ENCODE measurements at regions not wholly inside any gene's neighbourhood (a gene's known extent, or its start where the extent isn't known, plus 50 kb on each side); places are given as distances from the start of the nearest gene placed in this dataset.
"Not testable (repeated sequence)": the region's sequence is repeated elsewhere in the genome, so short reads cannot be mapped to it uniquely, and the experiment has no call there.

- in situ Hi-C loops (cut with MboI; ENCODE audit: low sequenced_read_pairs in 4 of 4): no loop called here
- no peak overlapping the region for H3K27ac ChIP-seq
- ATAC-seq (no peak), DNase-seq (no peak)
- H3K27me3 ChIP-seq: no peaks in the 10 kb centered on the region
- H3K4me3 ChIP-seq: no peak overlapping the region
- no peaks in the 10 kb centered on the region for H3K9me3 ChIP-seq
- no peaks in the 10 kb centered on the region for H3K36me3 ChIP-seq
- intact Hi-C loops (cut with DNase I; ENCODE audit: low total_unique reads): no loop called here
- H3K4me1 ChIP-seq: no peaks in the 10 kb centered on the region
- TF ChIP-seq POLR2A (IDR thresholded peaks at IDR 0.05) (no peak), CTCF (IDR thresholded peaks at IDR 0.05 in 4 of 5, conservative IDR thresholded peaks at IDR 0.05 in 1 of 5) (no peak)
These were observed 869.9 kb upstream of the AMELY start for GRCh38 chrY:7781501-7781900.

- ATAC-seq; intact Hi-C loops (cut with DNase I; ENCODE audit: low total_unique reads); in situ Hi-C loops (cut with MboI; ENCODE audit: low sequenced_read_pairs in 4 of 4); H3K4me3 ChIP-seq; DNase-seq; H3K9me3 ChIP-seq; H3K27ac ChIP-seq; H3K27me3 ChIP-seq; H3K4me1 ChIP-seq; H3K36me3 ChIP-seq: not testable (repeated sequence)
These were observed 863.9 kb upstream of the AMELY start for GRCh38 chrY:7775436-7775835.

GRCh38 chrY:7771771-7772170, 860.2 kb upstream of the AMELY start:
- ATAC-seq (no peak), DNase-seq (no peak)
- in situ Hi-C loops (cut with MboI; ENCODE audit: low sequenced_read_pairs in 4 of 4): no loop called here
- Histone ChIP-seq H3K4me1 (no peaks in the 10 kb centered on the region), H3K9me3 (no peaks in the 10 kb centered on the region), H3K27me3 (no peaks in the 10 kb centered on the region), H3K4me3 (no peak overlapping the region), H3K36me3 (no peaks in the 10 kb centered on the region), H3K27ac (no peak overlapping the region)
- no peak for TF ChIP-seq POLR2A (IDR thresholded peaks at IDR 0.05)
- no peak for TF ChIP-seq CTCF (IDR thresholded peaks at IDR 0.05 in 4 of 5, conservative IDR thresholded peaks at IDR 0.05 in 1 of 5)
- intact Hi-C loops (cut with DNase I; ENCODE audit: low total_unique reads): no loop called here

- no peaks in the 10 kb centered on the region for H3K4me1 ChIP-seq
- ATAC-seq (no peak), DNase-seq (no peak)
- intact Hi-C loops (cut with DNase I; ENCODE audit: low total_unique reads) (no loop called here), in situ Hi-C loops (cut with MboI; ENCODE audit: low sequenced_read_pairs in 4 of 4) (no loop called here)
- TF ChIP-seq CTCF (IDR thresholded peaks at IDR 0.05 in 4 of 5, conservative IDR thresholded peaks at IDR 0.05 in 1 of 5) (no peak), POLR2A (IDR thresholded peaks at IDR 0.05) (no peak)
- H3K27me3 ChIP-seq: no peaks in the 10 kb centered on the region
- H3K9me3 ChIP-seq: no peaks in the 10 kb centered on the region
- no peaks in the 10 kb centered on the region for H3K36me3 ChIP-seq
- H3K4me3 ChIP-seq: no peak overlapping the region
- no peak overlapping the region for H3K27ac ChIP-seq
These were observed 858.3 kb upstream of the AMELY start for GRCh38 chrY:7769790-7770375.

- no peaks in the 10 kb centered on the region for H3K4me1 ChIP-seq
- no peak overlapping the region for H3K4me3 ChIP-seq
- H3K27ac ChIP-seq: no peak overlapping the region
- intact Hi-C loops (cut with DNase I; ENCODE audit: low total_unique reads): no loop called here
- H3K9me3 ChIP-seq: no peaks in the 10 kb centered on the region
- ATAC-seq (no peak), DNase-seq (no peak)
- TF ChIP-seq POLR2A (IDR thresholded peaks at IDR 0.05): no peak
- TF ChIP-seq CTCF (IDR thresholded peaks at IDR 0.05 in 4 of 5, conservative IDR thresholded peaks at IDR 0.05 in 1 of 5): no peak
- no peaks in the 10 kb centered on the region for H3K27me3 ChIP-seq
- H3K36me3 ChIP-seq: no peaks in the 10 kb centered on the region
- in situ Hi-C loops (cut with MboI; ENCODE audit: low sequenced_read_pairs in 4 of 4): no loop called here
These were observed 857.3 kb upstream of the AMELY start for GRCh38 chrY:7768901-7769300.

Data from gastrocnemius medialis (tissue), 4 donors.